Keratinocyte (primary cell): ENCODE measurements at regions not wholly inside any gene's neighbourhood (a gene's known extent, or its start where the extent isn't known, plus 50 kb on each side); places are given as distances from the start of the nearest gene placed in this dataset.

ENCODE experiments used
- EZH2 ChIP-seq: IDR thresholded peaks from one replicate; pipeline ENCODE4 v1.6.1; 2012; ENCODE audit warnings: inconsistent platforms, mild to moderate bottlenecking, low read length, moderate library complexity
- TF ChIP-seq, protein P1 (sequence below), 3 experiments: IDR thresholded peaks in 1 of 3; conservative IDR thresholded peaks in 1 of 3; optimal IDR thresholded peaks in 1 of 3; 2 replicates in 2 of 3; 3 replicates in 1 of 3; pipeline versions ENCODE3 to v1.5.1; 2011; ENCODE audit warnings: low read length in 3 of 3, mild to moderate bottlenecking in 3 of 3, moderate library complexity in 2 of 3, control low read depth in 1 of 3, inconsistent platforms in 1 of 3; ENCODE audit not compliant: insufficient read depth in 2 of 3; ENCODE audit errors: extremely low read depth in 1 of 3

GRCh38 chr7:53191191-53191695, 155.8 kb downstream of the POM121L12 start:
- TF ChIP-seq, protein P1, sequence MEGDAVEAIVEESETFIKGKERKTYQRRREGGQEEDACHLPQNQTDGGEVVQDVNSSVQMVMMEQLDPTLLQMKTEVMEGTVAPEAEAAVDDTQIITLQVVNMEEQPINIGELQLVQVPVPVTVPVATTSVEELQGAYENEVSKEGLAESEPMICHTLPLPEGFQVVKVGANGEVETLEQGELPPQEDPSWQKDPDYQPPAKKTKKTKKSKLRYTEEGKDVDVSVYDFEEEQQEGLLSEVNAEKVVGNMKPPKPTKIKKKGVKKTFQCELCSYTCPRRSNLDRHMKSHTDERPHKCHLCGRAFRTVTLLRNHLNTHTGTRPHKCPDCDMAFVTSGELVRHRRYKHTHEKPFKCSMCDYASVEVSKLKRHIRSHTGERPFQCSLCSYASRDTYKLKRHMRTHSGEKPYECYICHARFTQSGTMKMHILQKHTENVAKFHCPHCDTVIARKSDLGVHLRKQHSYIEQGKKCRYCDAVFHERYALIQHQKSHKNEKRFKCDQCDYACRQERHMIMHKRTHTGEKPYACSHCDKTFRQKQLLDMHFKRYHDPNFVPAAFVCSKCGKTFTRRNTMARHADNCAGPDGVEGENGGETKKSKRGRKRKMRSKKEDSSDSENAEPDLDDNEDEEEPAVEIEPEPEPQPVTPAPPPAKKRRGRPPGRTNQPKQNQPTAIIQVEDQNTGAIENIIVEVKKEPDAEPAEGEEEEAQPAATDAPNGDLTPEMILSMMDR (optimal IDR thresholded peaks at IDR 0.05 in 1 of 3, IDR thresholded peaks at IDR 0.05 in 1 of 3, conservative IDR thresholded peaks at IDR 0.05 in 1 of 3; ENCODE audit: extremely low read depth in 1 of 3, insufficient read depth in 2 of 3, low read length in 3 of 3): no peak
- TF ChIP-seq EZH2: no peak
